SIG-M5 treated with dmso at 0.1 percent for 504 hours (cell line): ENCODE measurements at regions not wholly inside any gene's neighbourhood (a gene's known extent, or its start where the extent isn't known, plus 50 kb on each side); places are given as distances from the start of the nearest gene placed in this dataset.
"Not testable (repeated sequence)": the region's sequence is repeated elsewhere in the genome, so short reads cannot be mapped to it uniquely, and the experiment has no call there.

Experiments used
- DNase-seq: peaks from one replicate; lab custom pipeline; 2025; ENCODE audit not compliant: unreplicated experiment; lab: John Stamatoyannopoulos, UW

GRCh38 chr2:212914392-212914791, 237.0 kb downstream of the IKZF2 start:
- no peak for DNase-seq

GRCh38 chr2:212913640-212914306, 237.6 kb downstream of the IKZF2 start:
- DNase-seq = no peak

- peak; percentile 61 for DNase-seq
Observed at GRCh38 chr2:212912445-212913103, 238.8 kb downstream of the IKZF2 start.

GRCh38 chr2:212911011-212911410, 240.4 kb downstream of the IKZF2 start:
- DNase-seq = no peak

GRCh38 chr2:212908682-212909435, 242.6 kb downstream of the IKZF2 start:
- DNase-seq = no peak

- no peak for DNase-seq
Observed at GRCh38 chr2:212908031-212908430, 243.4 kb downstream of the IKZF2 start.

- no peak for DNase-seq
Observed at GRCh38 chr2:212906620-212907019, 244.8 kb downstream of the IKZF2 start.

GRCh38 chr2:212905640-212906201, 245.7 kb downstream of the IKZF2 start:
- DNase-seq = peak; percentile 71

GRCh38 chr2:212904646-212905045, 246.8 kb downstream of the IKZF2 start:
- DNase-seq = no peak

- DNase-seq = peak; percentile 31
Observed at GRCh38 chr2:212903413-212903812, 248.0 kb downstream of the IKZF2 start.

- DNase-seq = no peak
Observed at GRCh38 chr2:212902421-212902820, 249.0 kb downstream of the IKZF2 start.

- no peak for DNase-seq
Observed at GRCh38 chr2:212901604-212902275, 249.7 kb downstream of the IKZF2 start.

GRCh38 chr2:212900715-212901114, 250.7 kb downstream of the IKZF2 start:
- DNase-seq = no peak

- DNase-seq = no peak
Observed at GRCh38 chr2:212898011-212898410, 253.4 kb downstream of the IKZF2 start.

GRCh38 chr2:212897296-212897695, 254.1 kb downstream of the IKZF2 start:
- DNase-seq = no peak

- DNase-seq = no peak
Observed at GRCh38 chr2:212894026-212894425, 257.4 kb downstream of the IKZF2 start.

GRCh38 chr2:212893216-212893615, 258.2 kb downstream of the IKZF2 start:
- no peak for DNase-seq

- DNase-seq = peak; percentile 9
Observed at GRCh38 chr2:212892193-212892592, 259.2 kb downstream of the IKZF2 start.

GRCh38 chr2:212891580-212891979, 259.8 kb downstream of the IKZF2 start:
- no peak for DNase-seq

GRCh38 chr2:212882626-212883025, 268.8 kb downstream of the IKZF2 start:
- no peak for DNase-seq

- not testable (repeated sequence) for DNase-seq
Observed at GRCh38 chr2:212876556-212876955, 274.9 kb downstream of the IKZF2 start.
